Panc1 (cell line): ENCODE measurements at regions not wholly inside any gene's neighbourhood (a gene's known extent, or its start where the extent isn't known, plus 50 kb on each side); places are given as distances from the start of the nearest gene placed in this dataset.

Experiments used
- ATAC-seq: fragments of 200-7000 bp; cut with Tn5 transposase; 2 replicates; pipeline ENCODE4 v1.9.1; 2020; ENCODE audit warnings: mild to moderate bottlenecking, moderate library complexity
- BruUV-seq: library from RNA; stranded (reverse); fragments of 400-500 nt; replicated peaks from 2 replicates; lab custom pipeline; 2021; lab: Mats Ljungman, UMichigan
- CTCF ChIA-PET: fragments of 300-600 bp; sonication (Branson Sonifier 250); formaldehyde crosslinking; loops from one replicate; lab custom pipeline; 2022; ENCODE audit warnings: antibody characterized with exemption; lab: Charles Lee
- POLR2A ChIA-PET: fragments of 300-600 bp; sonication (Branson Sonifier 250); formaldehyde crosslinking; loops from one replicate; lab custom pipeline; 2022; ENCODE audit warnings: antibody characterized with exemption; lab: Charles Lee
- DNase-seq: peaks from one replicate; pipeline ENCODE4 v3.0.0-alpha.2; 2010; ENCODE audit warnings: low read depth, low spot score
- H3K27ac ChIP-seq: 2 replicates; pipeline ENCODE4 v1.5.1; 2011; ENCODE audit warnings: mild to moderate bottlenecking, low read length, inconsistent platforms
- H3K27me3 ChIP-seq: fragments of 200-500 bp; sonication (Bioruptor generic); 2 replicates; pipeline ENCODE4 v1.6.0; 2014; ENCODE audit warnings: low read length, inconsistent platforms; ENCODE audit not compliant: control insufficient read depth, insufficient read depth
- H3K36me3 ChIP-seq: fragments of 200-500 bp; sonication (Bioruptor generic); 2 replicates; pipeline ENCODE4 v1.5.1; 2014; ENCODE audit warnings: inconsistent platforms, mild to moderate bottlenecking, low read length, moderate library complexity; ENCODE audit not compliant: control insufficient read depth, insufficient read depth
- H3K4me1 ChIP-seq: 2 replicates; pipeline ENCODE4 v1.5.1; 2011; ENCODE audit warnings: inconsistent platforms, mild to moderate bottlenecking, low read length, moderate library complexity; ENCODE audit not compliant: control insufficient read depth, insufficient read depth
- H3K4me3 ChIP-seq, 2 experiments: 2 replicates each; pipeline ENCODE4 v1.5.1; 2011 to 2012; ENCODE audit warnings: low read depth in 2 of 2, low read length in 2 of 2, mild to moderate bottlenecking in 2 of 2, inconsistent platforms in 1 of 2, moderate library complexity in 1 of 2
- H3K9me3 ChIP-seq: fragments of 200-500 bp; sonication (Bioruptor generic); 2 replicates; pipeline ENCODE4 v1.5.1; 2014; ENCODE audit warnings: low read depth, mild to moderate bottlenecking, inconsistent platforms, low read length, moderate library complexity; ENCODE audit not compliant: control insufficient read depth, insufficient read depth
- CTCF ChIP-seq: fragments of 450-650 bp; IDR thresholded peaks from 2 replicates; pipeline ENCODE4 v1.5.1; 2017; ENCODE audit warnings: mild to moderate bottlenecking
- POLR2AphosphoS5 ChIP-seq: IDR thresholded peaks from 2 replicates; pipeline ENCODE4 v1.6.1; 2012; ENCODE audit warnings: mild to moderate bottlenecking, low read depth, low read length, moderate library complexity
- REST ChIP-seq, 2 experiments: IDR thresholded peaks; 2 replicates each; pipeline ENCODE4 v1.6.1; 2011 to 2012; ENCODE audit warnings: low read depth in 2 of 2, control low read depth in 1 of 2, low read length in 1 of 2, mild to moderate bottlenecking in 1 of 2, moderate library complexity in 1 of 2; ENCODE audit not compliant: insufficient read depth in 1 of 2
- SIN3A ChIP-seq: IDR thresholded peaks from 2 replicates; pipeline ENCODE4 v1.6.1; 2012; ENCODE audit warnings: low read depth, mild to moderate bottlenecking, low read length, moderate library complexity, borderline replicate concordance; ENCODE audit not compliant: insufficient read depth
- TCF7L2 ChIP-seq: IDR thresholded peaks from 2 replicates; pipeline ENCODE4 v1.6.1; 2011; ENCODE audit warnings: mild to moderate bottlenecking, low read depth, low read length, inconsistent platforms
- in situ Hi-C: cut with HindIII; loops from 2 replicates; pipeline ENCODE4 v1.10.0; 2016; ENCODE audit warnings: low sequenced_read_pairs, low pct_unique_long_range_greater_than_20kb
- intact Hi-C: fragments of 100-400 bp; cut with micrococcal nuclease; formaldehyde crosslinking; loops from one replicate; pipeline ENCODE4 v1.10.0; 2022; ENCODE audit not compliant: unreplicated experiment

GRCh38 chr14:28926122-28926521, 159.5 kb downstream of the FOXG1 start:
- TF ChIP-seq REST (IDR thresholded peaks at IDR 0.05; ENCODE audit: insufficient read depth in 1 of 2, low read depth in 2 of 2, low read length in 1 of 2) (no peak), CTCF (no peak), TCF7L2 (no peak), SIN3A (no peak), POLR2AphosphoS5 (no peak)
- ChIA-PET CTCF (no interaction called here), POLR2A (no interaction called here)
- in situ Hi-C loops: no loop called here
- Histone ChIP-seq H3K27ac (no peak overlapping the region), H3K27me3 (no peaks in the 10 kb centered on the region), H3K36me3 (no peaks in the 10 kb centered on the region), H3K4me3 (no peak overlapping the region), H3K9me3 (no peaks in the 10 kb centered on the region), H3K4me1 (no peaks in the 10 kb centered on the region)
- no peak for ATAC-seq
- DNase-seq: no peak
- BruUV-seq: no TSS peak
- intact Hi-C loops: no loop called here

- H3K27me3 ChIP-seq: no peaks in the 10 kb centered on the region
- no peaks in the 10 kb centered on the region for H3K36me3 ChIP-seq
- ATAC-seq (no peak), DNase-seq (no peak)
- H3K4me3 ChIP-seq: no peak overlapping the region
- H3K27ac ChIP-seq: no peak overlapping the region
- H3K4me1 ChIP-seq: no peaks in the 10 kb centered on the region
- CTCF ChIA-PET: no interaction called here
- TF ChIP-seq POLR2AphosphoS5 (no peak), SIN3A (no peak), REST (IDR thresholded peaks at IDR 0.05; ENCODE audit: insufficient read depth in 1 of 2, low read depth in 2 of 2, low read length in 1 of 2) (no peak), TCF7L2 (no peak), CTCF (no peak)
- in situ Hi-C loops: no loop called here
- POLR2A ChIA-PET: no interaction called here
- BruUV-seq: no TSS peak
- intact Hi-C loops: no loop called here
- H3K9me3 ChIP-seq: no peaks in the 10 kb centered on the region
These were observed 165.4 kb downstream of the FOXG1 start for GRCh38 chr14:28931999-28932398.
